Fibroblast of the aortic adventitia (primary cell): ENCODE measurements at regions not wholly inside any gene's neighbourhood (a gene's known extent, or its start where the extent isn't known, plus 50 kb on each side); places are given as distances from the start of the nearest gene placed in this dataset.

Experiments
- DNase-seq: peaks from one replicate; pipeline ENCODE4 v3.0.0-alpha.2; 2010; ENCODE audit warnings: low read depth
- H3K4me3 ChIP-seq: 2 replicates; pipeline ENCODE4 v1.5.1; 2011; ENCODE audit warnings: low read depth, mild to moderate bottlenecking, control low read depth, low read length, moderate library complexity
- TF ChIP-seq, protein P1 (sequence below): IDR thresholded peaks from 2 replicates; pipeline ENCODE4 v1.5.1; 2011; ENCODE audit warnings: mild to moderate bottlenecking, low read length, control low read depth, inconsistent platforms; ENCODE audit not compliant: insufficient read depth

DNA sequence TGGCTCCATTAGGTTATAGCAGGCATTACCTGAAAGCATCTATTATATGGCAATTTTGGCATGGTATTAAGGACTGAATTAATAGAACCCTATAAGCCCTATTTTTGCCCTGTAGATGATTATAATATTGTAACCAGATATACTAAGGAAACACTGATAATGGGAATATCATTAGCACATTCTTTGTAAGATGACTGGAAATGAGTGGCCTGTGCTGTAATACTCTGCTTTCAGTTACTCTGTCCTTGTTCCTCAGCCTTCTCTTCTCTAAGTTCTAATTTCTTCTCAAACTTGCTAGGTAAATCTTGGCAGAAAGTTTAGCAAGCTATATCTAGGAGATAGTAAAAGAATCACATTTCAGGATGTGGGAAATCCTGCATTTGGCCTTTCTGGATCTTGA, 74.0 kb upstream of the ITPRID2 start:
- TF ChIP-seq, protein P1, sequence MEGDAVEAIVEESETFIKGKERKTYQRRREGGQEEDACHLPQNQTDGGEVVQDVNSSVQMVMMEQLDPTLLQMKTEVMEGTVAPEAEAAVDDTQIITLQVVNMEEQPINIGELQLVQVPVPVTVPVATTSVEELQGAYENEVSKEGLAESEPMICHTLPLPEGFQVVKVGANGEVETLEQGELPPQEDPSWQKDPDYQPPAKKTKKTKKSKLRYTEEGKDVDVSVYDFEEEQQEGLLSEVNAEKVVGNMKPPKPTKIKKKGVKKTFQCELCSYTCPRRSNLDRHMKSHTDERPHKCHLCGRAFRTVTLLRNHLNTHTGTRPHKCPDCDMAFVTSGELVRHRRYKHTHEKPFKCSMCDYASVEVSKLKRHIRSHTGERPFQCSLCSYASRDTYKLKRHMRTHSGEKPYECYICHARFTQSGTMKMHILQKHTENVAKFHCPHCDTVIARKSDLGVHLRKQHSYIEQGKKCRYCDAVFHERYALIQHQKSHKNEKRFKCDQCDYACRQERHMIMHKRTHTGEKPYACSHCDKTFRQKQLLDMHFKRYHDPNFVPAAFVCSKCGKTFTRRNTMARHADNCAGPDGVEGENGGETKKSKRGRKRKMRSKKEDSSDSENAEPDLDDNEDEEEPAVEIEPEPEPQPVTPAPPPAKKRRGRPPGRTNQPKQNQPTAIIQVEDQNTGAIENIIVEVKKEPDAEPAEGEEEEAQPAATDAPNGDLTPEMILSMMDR, result no peak
- H3K4me3 ChIP-seq, result no peak overlapping the region
- peak; percentile 12 for DNase-seq

DNA sequence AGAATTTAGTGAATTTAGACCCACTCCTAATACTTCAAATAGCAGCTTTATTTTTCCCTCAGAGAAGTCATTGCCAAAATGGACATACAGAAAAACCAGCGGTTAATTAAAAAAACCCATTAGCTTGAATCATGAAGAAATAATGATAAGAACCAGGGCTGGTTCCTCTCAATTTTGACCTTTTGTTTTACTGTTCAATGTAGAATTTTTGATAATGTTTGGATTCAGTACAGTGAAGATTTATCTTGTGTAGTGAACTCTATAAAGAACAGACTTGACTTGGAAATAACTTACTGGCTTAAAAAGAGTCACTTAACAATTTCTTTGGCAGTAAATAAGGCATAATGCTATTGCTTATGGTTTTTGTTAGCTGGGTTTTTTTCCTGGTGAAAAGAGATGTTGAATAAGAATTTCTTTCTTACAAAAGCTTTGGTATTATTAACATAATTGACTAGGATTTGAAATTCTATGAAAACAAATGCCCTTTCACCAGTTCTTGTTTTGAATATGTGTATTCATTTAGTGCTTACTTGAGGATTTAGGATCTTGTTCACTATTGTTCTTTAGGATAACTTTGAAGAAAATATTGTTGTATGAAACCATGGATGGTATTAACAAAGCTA, 73.4 kb upstream of the ITPRID2 start:
- H3K4me3 ChIP-seq, result no peak overlapping the region
- TF ChIP-seq, protein P1, result no peak
- DNase-seq, result peak; percentile 44

DNA sequence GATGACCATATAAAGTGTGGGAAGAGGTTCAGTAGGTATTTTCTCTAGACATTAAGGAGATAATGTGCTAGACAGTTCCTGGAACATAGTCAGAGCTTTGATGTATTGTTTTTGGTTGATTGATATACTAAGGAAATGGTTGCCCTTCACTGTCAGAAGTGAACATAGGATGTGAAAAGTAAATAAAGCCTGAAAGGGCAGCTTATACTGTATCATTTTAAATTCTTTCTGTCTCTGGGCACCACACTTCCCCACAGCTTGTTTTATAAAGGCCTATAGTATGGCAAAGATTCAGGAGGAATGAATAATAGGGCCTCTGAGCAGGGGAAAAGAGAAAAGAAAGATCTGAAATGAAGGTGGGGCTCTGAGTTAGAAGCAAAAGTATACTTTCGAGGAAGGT, 72.7 kb upstream of the ITPRID2 start:
- TF ChIP-seq, protein P1, result no peak
- no peak overlapping the region for H3K4me3 ChIP-seq
- DNase-seq, result no peak

DNA sequence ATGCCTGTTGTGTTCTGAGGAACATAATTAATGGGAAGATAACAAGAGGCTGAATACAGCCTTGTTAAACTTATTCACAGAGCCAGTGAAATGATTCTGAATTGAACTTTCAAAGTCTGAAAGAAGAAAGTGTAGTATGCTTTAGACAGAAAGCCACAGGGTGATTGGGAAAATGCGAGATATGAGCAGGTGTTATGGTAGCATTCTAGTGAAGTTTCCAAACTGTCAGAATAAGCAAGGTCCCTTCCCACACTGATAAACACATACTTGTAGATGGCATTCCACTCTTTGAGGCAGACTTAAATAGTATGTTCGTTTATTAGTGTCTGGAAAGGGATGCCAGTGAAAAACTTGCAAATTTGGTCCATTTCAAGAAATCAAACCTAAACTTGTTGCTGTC, 70.5 kb upstream of the ITPRID2 start:
- no peak overlapping the region for H3K4me3 ChIP-seq
- DNase-seq, result no peak
- TF ChIP-seq, protein P1, result no peak

DNA sequence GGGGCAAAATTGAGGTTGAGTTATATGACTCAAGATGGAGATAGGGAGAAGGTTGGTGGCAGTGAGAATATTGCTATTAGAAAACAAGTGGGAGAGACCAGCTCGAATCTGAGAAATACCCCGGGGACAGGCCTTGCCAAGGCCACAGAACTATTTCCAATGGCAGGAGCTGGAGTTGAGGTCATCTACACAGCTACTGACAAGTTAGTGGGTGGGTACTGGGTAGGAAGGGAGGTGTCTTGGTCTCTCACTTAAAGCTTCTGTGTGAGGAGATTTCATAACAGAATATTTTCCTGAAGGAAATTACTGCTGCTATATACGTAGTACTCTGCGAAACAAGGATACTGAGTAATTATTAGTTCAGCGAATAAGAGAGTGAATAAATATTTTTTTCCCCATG, 69.4 kb upstream of the ITPRID2 start:
- TF ChIP-seq, protein P1, result no peak
- DNase-seq, result no peak
- no peak overlapping the region for H3K4me3 ChIP-seq

DNA sequence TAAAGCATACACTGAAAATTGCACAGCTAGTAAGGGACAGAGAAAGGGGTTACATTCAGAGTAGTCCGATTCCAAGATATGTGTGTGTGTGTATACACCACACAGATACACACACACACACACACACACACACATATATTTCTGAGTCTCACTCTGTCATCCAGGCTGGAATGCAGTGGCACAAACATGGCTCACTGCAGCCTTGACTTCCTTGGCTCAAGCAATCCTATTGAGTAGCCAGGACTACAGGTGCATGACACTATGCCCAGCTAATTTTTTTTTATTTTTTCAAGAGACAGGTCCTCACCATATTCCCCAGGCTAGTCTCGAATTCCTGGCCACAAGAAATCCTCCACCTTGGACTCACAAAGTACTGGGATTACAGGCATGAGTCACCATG, 68.1 kb upstream of the ITPRID2 start:
- TF ChIP-seq, protein P1, result no peak
- DNase-seq, result no peak
- no peak overlapping the region for H3K4me3 ChIP-seq

DNA sequence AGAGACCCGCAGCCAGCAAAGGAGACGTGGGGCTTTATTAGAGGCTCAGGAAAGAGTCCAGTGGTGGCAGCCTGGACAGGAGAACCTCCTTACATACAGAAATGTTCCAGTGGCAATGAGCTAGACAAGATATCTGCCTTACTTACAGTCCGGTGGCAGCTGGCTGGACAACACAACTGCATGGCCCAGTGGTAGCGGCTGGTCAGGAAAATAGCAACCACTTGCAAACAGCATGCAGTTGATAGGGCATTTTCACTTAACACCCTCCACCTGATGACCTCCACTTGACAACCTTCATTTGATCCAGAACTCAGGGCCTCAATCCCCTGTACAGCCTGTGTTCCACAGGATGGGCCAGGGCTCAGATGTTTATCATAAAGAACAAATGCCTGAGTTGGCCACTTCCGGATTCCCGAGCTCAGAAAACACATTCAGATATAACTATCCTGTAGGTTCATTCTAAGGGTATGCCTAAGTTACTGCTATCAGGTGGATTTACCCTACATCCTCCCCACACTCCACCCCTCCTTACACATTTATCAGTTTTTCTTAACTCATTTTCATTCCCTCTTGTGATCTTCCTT, 63.3 kb upstream of the ITPRID2 start:
- TF ChIP-seq, protein P1, result no peak
- H3K4me3 ChIP-seq, result no peak overlapping the region
- no peak for DNase-seq
